Ovary (tissue), 3 donors: ENCODE measurements at regions not wholly inside any gene's neighbourhood (a gene's known extent, or its start where the extent isn't known, plus 50 kb on each side); places are given as distances from the start of the nearest gene placed in this dataset.

Experiments used
- CTCF ChIP-seq, 3 donors: fragments of 450-650 bp in 2 of 3; fragments of 200-600 bp in 1 of 3; IDR thresholded peaks; one replicate each; pipeline versions ENCODE4 v1.5.1 to v1.8.0; 2016 to 2022; ENCODE audit warnings: antibody characterized with exemption in 3 of 3, mild to moderate bottlenecking in 1 of 3
- EP300 ChIP-seq: sonication (generic); formaldehyde crosslinking; IDR thresholded peaks from one replicate; pipeline ENCODE4 v1.6.1; 2017; ENCODE audit warnings: antibody characterized with exemption
- POLR2A ChIP-seq: fragments of 450-650 bp; IDR thresholded peaks from one replicate; pipeline ENCODE4 v1.6.1; 2017; ENCODE audit warnings: antibody characterized with exemption, mild to moderate bottlenecking, moderate library complexity
- donor health status: DM: no; HTN: no; CAD: no.

GRCh38 chr5:8473016-8473415, 604.1 kb downstream of the MTRR start:
- TF ChIP-seq CTCF (IDR thresholded peaks at IDR 0.05) (no peak), EP300 (no peak), POLR2A (no peak)
